ENCODE measurements at regions not wholly inside any gene's neighbourhood (a gene's known extent, or its start where the extent isn't known, plus 50 kb on each side); places are given as distances from the start of the nearest gene placed in this dataset.

DNA sequence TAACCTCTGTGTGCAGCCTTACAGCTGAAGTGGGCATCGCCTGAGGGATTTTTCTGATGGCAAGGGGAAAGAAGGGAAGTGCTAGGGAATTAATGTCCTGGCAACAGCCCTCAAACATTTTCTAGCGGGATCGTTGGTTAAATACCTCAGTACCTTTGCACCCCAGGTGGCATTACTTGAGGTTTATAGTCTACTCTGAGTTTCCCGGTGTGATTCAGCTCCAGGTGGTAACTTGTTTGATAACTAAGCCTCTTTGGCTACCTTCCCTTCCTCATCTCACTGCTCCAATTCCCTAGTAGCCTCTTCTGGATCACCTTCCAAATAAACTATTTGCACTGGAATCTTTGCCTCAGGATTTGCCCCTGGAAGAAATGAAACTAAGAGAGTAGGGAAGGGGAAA, 237.0 kb upstream of the SSTR1 start:
- Histone ChIP-seq H3K4me2 (ENCODE audit: low read depth, low read length, poor library complexity, severe bottlenecking) (no peak overlapping the region), H3K27me3 (ENCODE audit: low read length) (no peaks in the 10 kb centered on the region), H4K20me1 (ENCODE audit: low read depth, low read length) (no peaks in the 10 kb centered on the region), H3K4me3 (ENCODE audit: insufficient read depth, low read length, poor library complexity, severe bottlenecking) (no peak overlapping the region), H2AFZ (ENCODE audit: low read depth, low read length, severe bottlenecking) (no peak overlapping the region), H3K9me2 (replicated peaks; ENCODE audit: insufficient read depth, low read length) (no peaks in the 10 kb centered on the region), H3K9me3 (ENCODE audit: insufficient read depth, low read length) (no peaks in the 10 kb centered on the region), H3K36me3 (ENCODE audit: low read length) (no peaks in the 10 kb centered on the region), H3F3A (ENCODE audit: insufficient read depth) (no peaks in the 10 kb centered on the region), H3K79me2 (ENCODE audit: insufficient read depth, low read length) (no peaks in the 10 kb centered on the region), H3K27ac (ENCODE audit: low read depth, low read length) (no peak overlapping the region), H3K9ac (ENCODE audit: low read length) (no peak overlapping the region)
- TF ChIP-seq EZH2phosphoT487 (conservative IDR thresholded peaks at IDR 0.05; ENCODE audit: low read length): no peak
- no peak for TF ChIP-seq CTCF (IDR thresholded peaks at IDR 0.05; ENCODE audit: insufficient read depth, low read length, poor library complexity, severe bottlenecking)

GRCh38 chr14:37972941-37973887, 234.5 kb upstream of the SSTR1 start:
- no peak for TF ChIP-seq CTCF (IDR thresholded peaks at IDR 0.05; ENCODE audit: insufficient read depth, low read length, poor library complexity, severe bottlenecking)
- TF ChIP-seq EZH2phosphoT487 (conservative IDR thresholded peaks at IDR 0.05; ENCODE audit: low read length): no peak
- H3F3A ChIP-seq (ENCODE audit: insufficient read depth): no peaks in the 10 kb centered on the region
- no peaks in the 10 kb centered on the region for H3K79me2 ChIP-seq (ENCODE audit: insufficient read depth, low read length)
- H3K4me3 ChIP-seq (ENCODE audit: insufficient read depth, low read length, poor library complexity, severe bottlenecking): no peak overlapping the region
- H3K4me2 ChIP-seq (ENCODE audit: low read depth, low read length, poor library complexity, severe bottlenecking): no peak overlapping the region
- H3K9ac ChIP-seq (ENCODE audit: low read length): no peak overlapping the region
- H3K36me3 ChIP-seq (ENCODE audit: low read length): no peaks in the 10 kb centered on the region
- no peaks in the 10 kb centered on the region for H3K9me3 ChIP-seq (ENCODE audit: insufficient read depth, low read length)
- H3K27me3 ChIP-seq (ENCODE audit: low read length): no peaks in the 10 kb centered on the region
- no peaks in the 10 kb centered on the region for H3K9me2 ChIP-seq (replicated peaks; ENCODE audit: insufficient read depth, low read length)
- H4K20me1 ChIP-seq (ENCODE audit: low read depth, low read length): no peaks in the 10 kb centered on the region
- no peak overlapping the region for H3K27ac ChIP-seq (ENCODE audit: low read depth, low read length)
- H2AFZ ChIP-seq (ENCODE audit: low read depth, low read length, severe bottlenecking): no peak overlapping the region

DNA sequence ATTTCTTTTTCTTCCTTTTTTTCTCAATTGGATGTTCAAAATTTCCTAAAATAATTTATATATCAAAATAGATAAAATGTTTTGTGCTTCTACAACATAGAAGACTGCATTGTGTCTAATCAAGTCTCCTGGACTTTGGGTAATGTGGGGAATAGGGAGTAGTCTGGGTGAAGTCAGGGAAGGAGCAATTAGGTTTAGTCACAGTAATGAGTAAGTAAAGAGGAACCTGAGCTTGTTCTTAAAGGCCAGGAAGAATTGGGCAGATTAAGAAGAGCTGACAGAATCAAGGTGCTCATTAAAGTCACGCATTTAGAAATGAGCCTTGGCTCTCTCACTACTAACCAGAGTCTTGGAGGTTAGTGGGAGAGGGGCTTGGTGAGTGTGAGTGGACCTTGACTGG, 233.3 kb upstream of the SSTR1 start:
- no peak for TF ChIP-seq EZH2phosphoT487 (conservative IDR thresholded peaks at IDR 0.05; ENCODE audit: low read length)
- TF ChIP-seq CTCF (IDR thresholded peaks at IDR 0.05; ENCODE audit: insufficient read depth, low read length, poor library complexity, severe bottlenecking): no peak
- no peaks in the 10 kb centered on the region for H3F3A ChIP-seq (ENCODE audit: insufficient read depth)

More for the DNA sequence above, 233.3 kb upstream of the SSTR1 start:
- Histone ChIP-seq H3K9me2 (replicated peaks; ENCODE audit: insufficient read depth, low read length) (no peaks in the 10 kb centered on the region), H4K20me1 (ENCODE audit: low read depth, low read length) (no peaks in the 10 kb centered on the region), H3K9ac (ENCODE audit: low read length) (no peak overlapping the region), H3K4me3 (ENCODE audit: insufficient read depth, low read length, poor library complexity, severe bottlenecking) (no peak overlapping the region), H2AFZ (ENCODE audit: low read depth, low read length, severe bottlenecking) (no peak overlapping the region), H3K36me3 (ENCODE audit: low read length) (no peaks in the 10 kb centered on the region), H3K9me3 (ENCODE audit: insufficient read depth, low read length) (no peaks in the 10 kb centered on the region), H3K79me2 (ENCODE audit: insufficient read depth, low read length) (no peaks in the 10 kb centered on the region), H3K4me2 (ENCODE audit: low read depth, low read length, poor library complexity, severe bottlenecking) (no peak overlapping the region), H3K27me3 (ENCODE audit: low read length) (no peaks in the 10 kb centered on the region), H3K27ac (ENCODE audit: low read depth, low read length) (no peak overlapping the region)
